ENCODE measurements at regions not wholly inside any gene's neighbourhood (a gene's known extent, or its start where the extent isn't known, plus 50 kb on each side); places are given as distances from the start of the nearest gene placed in this dataset.

DNA sequence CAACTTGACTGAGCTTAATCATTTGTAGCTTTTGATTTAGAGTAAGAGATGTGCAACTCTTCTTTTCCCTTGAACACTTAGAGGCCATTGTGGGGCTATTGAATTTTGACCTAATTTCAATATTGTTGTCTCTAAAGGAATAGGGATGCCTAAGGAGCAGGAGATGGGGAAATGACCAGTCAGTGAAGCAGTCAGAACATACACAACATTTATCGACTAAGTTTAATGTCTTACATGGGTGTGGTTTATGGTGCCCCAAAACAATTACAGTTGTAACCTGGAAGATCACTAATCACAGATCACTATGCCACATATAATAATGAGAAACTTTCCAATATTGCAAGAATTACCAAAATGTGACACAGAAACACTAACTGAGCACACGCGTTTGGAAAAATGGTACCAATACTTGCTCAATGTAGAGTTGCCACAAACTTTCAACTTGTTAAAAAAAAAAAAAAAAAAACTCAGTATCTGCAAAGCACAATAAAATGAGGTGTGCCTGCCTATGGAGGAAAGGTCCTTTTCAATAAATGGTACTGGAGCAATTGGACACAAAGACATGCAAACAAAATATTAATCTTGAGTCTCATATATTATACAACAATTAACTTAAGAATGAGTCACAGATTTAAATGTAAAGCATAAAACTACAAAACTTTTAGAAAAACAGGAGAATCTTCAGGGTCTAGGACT, 189.6 kb upstream of the RAD23B start:
- Histone ChIP-seq H3K27me3 (no peaks in the 10 kb centered on the region), H3K4me1 (no peaks in the 10 kb centered on the region), H3K36me3 (no peaks in the 10 kb centered on the region), H3K4me3 (no peak overlapping the region), H3K9me3 (no peaks in the 10 kb centered on the region), H3K27ac (no peak overlapping the region)
- no peak for ATAC-seq (ENCODE audit: low FRiP score in 2 of 2)
- no peak for DNase-seq
- no peak for TF ChIP-seq EP300 (IDR thresholded peaks at IDR 0.05)
- TF ChIP-seq, protein P1, sequence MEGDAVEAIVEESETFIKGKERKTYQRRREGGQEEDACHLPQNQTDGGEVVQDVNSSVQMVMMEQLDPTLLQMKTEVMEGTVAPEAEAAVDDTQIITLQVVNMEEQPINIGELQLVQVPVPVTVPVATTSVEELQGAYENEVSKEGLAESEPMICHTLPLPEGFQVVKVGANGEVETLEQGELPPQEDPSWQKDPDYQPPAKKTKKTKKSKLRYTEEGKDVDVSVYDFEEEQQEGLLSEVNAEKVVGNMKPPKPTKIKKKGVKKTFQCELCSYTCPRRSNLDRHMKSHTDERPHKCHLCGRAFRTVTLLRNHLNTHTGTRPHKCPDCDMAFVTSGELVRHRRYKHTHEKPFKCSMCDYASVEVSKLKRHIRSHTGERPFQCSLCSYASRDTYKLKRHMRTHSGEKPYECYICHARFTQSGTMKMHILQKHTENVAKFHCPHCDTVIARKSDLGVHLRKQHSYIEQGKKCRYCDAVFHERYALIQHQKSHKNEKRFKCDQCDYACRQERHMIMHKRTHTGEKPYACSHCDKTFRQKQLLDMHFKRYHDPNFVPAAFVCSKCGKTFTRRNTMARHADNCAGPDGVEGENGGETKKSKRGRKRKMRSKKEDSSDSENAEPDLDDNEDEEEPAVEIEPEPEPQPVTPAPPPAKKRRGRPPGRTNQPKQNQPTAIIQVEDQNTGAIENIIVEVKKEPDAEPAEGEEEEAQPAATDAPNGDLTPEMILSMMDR (IDR thresholded peaks at IDR 0.05): no peak
- no peak for TF ChIP-seq POLR2AphosphoS5 (IDR thresholded peaks at IDR 0.05)
- TF ChIP-seq POLR2A (IDR thresholded peaks at IDR 0.05): no peak
- WGBS, 2 donors: 98 to 99% methylated on average over 3 of the region's 3 CpGs

DNA sequence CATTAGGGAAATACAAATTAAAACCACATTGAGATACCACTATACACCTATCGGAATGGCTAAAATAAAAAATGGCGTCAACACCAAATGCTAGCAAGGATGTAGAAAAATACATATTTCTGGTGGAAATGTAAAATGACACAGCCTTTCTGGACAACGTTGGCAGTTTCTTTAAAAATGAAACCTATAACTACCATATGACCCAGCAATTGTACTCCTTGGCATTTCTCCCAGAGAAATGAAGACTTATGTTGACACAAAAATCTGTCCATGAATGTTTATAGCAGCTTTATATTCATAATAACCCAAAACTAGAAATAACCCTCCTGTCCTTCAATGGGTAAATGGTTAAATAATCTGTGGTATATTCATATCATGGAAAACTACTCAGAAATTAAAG, 188.7 kb upstream of the RAD23B start:
- Histone ChIP-seq H3K4me1 (no peaks in the 10 kb centered on the region), H3K9me3 (no peaks in the 10 kb centered on the region), H3K4me3 (no peak overlapping the region), H3K36me3 (no peaks in the 10 kb centered on the region), H3K27me3 (no peaks in the 10 kb centered on the region), H3K27ac (no peak overlapping the region)
- TF ChIP-seq, protein P1 (IDR thresholded peaks at IDR 0.05): no peak
- TF ChIP-seq EP300 (IDR thresholded peaks at IDR 0.05) (no peak), POLR2AphosphoS5 (IDR thresholded peaks at IDR 0.05) (no peak), POLR2A (IDR thresholded peaks at IDR 0.05) (no peak)
- DNase-seq: no peak
- 73 to 82% methylated on average over 3 of the region's 3 CpGs for WGBS, 2 donors
- no peak for ATAC-seq (ENCODE audit: low FRiP score in 2 of 2)

DNA sequence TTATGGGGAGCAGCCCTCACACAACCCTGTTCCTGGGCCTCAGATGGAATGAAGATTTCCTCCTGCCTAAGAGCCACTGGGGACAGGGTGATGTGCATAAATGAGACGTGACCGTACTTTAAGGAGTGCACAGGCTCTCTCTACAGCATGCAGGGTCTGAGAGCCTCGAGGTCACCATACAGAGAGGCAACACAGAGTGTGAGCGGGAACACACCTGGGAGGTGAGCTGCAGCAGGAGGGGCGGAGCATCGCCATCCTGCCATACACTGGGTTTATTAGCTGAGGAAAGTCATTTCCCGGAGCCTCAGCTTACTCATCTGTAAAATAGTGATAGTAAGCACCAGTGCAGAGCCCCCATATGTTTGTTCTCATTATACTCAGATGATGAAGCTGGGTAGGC, 182.5 kb upstream of the RAD23B start:
- peak in 1 of 2 donors; percentile 2 for DNase-seq
- no peak overlapping the region for H3K27ac ChIP-seq
- 66 to 96% methylated on average over 7 of the region's 7 CpGs for WGBS, 2 donors
- no peak for ATAC-seq (ENCODE audit: low FRiP score in 2 of 2)
- H3K27me3 ChIP-seq: no peaks in the 10 kb centered on the region
- no peaks in the 10 kb centered on the region for H3K9me3 ChIP-seq
- TF ChIP-seq, protein P1 (IDR thresholded peaks at IDR 0.05): no peak
- TF ChIP-seq POLR2A (IDR thresholded peaks at IDR 0.05) (no peak), POLR2AphosphoS5 (IDR thresholded peaks at IDR 0.05) (no peak), EP300 (IDR thresholded peaks at IDR 0.05) (no peak)
- H3K4me1 ChIP-seq: no peaks in the 10 kb centered on the region
- no peaks in the 10 kb centered on the region for H3K36me3 ChIP-seq
- H3K4me3 ChIP-seq: no peak overlapping the region

GRCh38 chr9:107102011-107102410, 181.1 kb upstream of the RAD23B start:
- TF ChIP-seq POLR2A (IDR thresholded peaks at IDR 0.05): no peak
- TF ChIP-seq EP300 (IDR thresholded peaks at IDR 0.05): no peak
- Histone ChIP-seq H3K4me1 (no peaks in the 10 kb centered on the region), H3K27ac (no peak overlapping the region), H3K9me3 (no peaks in the 10 kb centered on the region), H3K4me3 (no peak overlapping the region), H3K36me3 (no peaks in the 10 kb centered on the region), H3K27me3 (no peaks in the 10 kb centered on the region)
- ATAC-seq (ENCODE audit: low FRiP score in 2 of 2) (no peak), DNase-seq (no peak)
- WGBS, 2 donors: 73 to 76% methylated on average over 5 of the region's 5 CpGs

GRCh38 chr9:107103621-107104020, 179.5 kb upstream of the RAD23B start:
- Histone ChIP-seq H3K4me3 (no peak overlapping the region), H3K36me3 (no peaks in the 10 kb centered on the region), H3K4me1 (no peaks in the 10 kb centered on the region), H3K9me3 (no peaks in the 10 kb centered on the region), H3K27ac (no peak overlapping the region), H3K27me3 (no peaks in the 10 kb centered on the region)
- no peak for TF ChIP-seq POLR2A (IDR thresholded peaks at IDR 0.05)
- TF ChIP-seq EP300 (IDR thresholded peaks at IDR 0.05): no peak
- TF ChIP-seq, protein P1 (IDR thresholded peaks at IDR 0.05): no peak
- no peak for TF ChIP-seq POLR2AphosphoS5 (IDR thresholded peaks at IDR 0.05)
- WGBS, 2 donors: 84% methylated on average over 2 of the region's 2 CpGs
- no peak for ATAC-seq (ENCODE audit: low FRiP score in 2 of 2)
- no peak for DNase-seq
